IPS-18a (cell line): ENCODE measurements at regions not wholly inside any gene's neighbourhood (a gene's known extent, or its start where the extent isn't known, plus 50 kb on each side); places are given as distances from the start of the nearest gene placed in this dataset.

Experiments
- H3K27ac ChIP-seq: one replicate; pipeline ENCODE4 v1.5.1; 2013; ENCODE audit warnings: low read length
- H3K27me3 ChIP-seq: one replicate; pipeline ENCODE4 v1.6.1; 2013; ENCODE audit warnings: mild to moderate bottlenecking, low read length; ENCODE audit not compliant: control insufficient read depth, insufficient read depth
- H3K36me3 ChIP-seq: one replicate; pipeline ENCODE4 v1.6.1; 2013; ENCODE audit warnings: low read depth, low read length; ENCODE audit not compliant: control insufficient read depth
- H3K4me1 ChIP-seq: one replicate; pipeline ENCODE4 v1.6.1; 2013; ENCODE audit warnings: low read depth, low read length; ENCODE audit not compliant: control insufficient read depth
- H3K4me3 ChIP-seq: one replicate; pipeline ENCODE4 v1.5.1; 2013; ENCODE audit warnings: low read length
- H3K9ac ChIP-seq: one replicate; pipeline ENCODE4 v1.6.1; 2013; ENCODE audit warnings: mild to moderate bottlenecking, low read length, moderate library complexity
- H3K9me3 ChIP-seq: one replicate; pipeline ENCODE4 v1.6.1; 2013; ENCODE audit warnings: low read depth, low read length; ENCODE audit not compliant: control insufficient read depth

DNA sequence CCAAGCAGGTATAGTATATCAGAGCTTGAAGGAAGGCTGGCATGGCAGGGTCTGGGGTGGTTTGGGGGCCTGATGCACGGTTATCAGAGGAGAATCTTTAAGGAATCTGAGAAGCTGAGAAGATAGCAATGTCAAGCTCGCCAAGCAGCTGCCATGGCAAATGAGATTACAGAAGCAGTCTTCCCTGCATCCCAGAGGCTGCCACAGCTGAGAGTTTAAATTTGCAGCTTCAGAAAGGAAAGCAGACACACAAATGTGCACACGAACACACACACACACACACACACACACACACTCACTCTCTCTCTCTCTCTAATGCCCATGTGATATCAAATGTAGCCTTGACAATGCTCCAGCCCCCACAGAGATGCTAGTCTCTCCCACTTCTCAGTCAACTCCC, 79.0 kb upstream of the TNC start:
- Histone ChIP-seq H3K9ac (no peak overlapping the region), H3K36me3 (no peaks in the 10 kb centered on the region), H3K9me3 (no peaks in the 10 kb centered on the region), H3K4me1 (peaks cover 11% of the 10 kb centered on the region), H3K27ac (no peak overlapping the region), H3K4me3 (no peak overlapping the region), H3K27me3 (no peaks in the 10 kb centered on the region)

DNA sequence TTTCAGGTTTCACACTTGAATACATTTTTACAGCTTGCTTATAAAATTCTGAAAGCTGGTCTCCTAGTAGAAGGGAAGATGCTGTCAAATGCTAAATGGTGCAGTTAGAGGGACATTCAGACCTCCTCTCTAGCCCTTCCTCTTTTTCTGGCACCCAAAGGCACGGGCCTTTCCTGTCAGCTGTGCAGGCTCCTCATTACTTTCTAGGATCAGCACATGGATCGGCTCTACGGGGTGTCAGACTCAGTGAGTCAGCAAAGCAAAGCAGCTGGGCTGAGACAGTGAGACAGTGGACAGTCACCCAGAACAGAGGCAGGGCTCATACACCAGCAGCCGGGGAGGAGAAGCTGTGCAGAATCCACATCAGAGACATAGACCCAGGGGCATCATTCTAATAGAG, 80.0 kb upstream of the TNC start:
- H3K36me3 ChIP-seq, result no peaks in the 10 kb centered on the region
- no peaks in the 10 kb centered on the region for H3K27me3 ChIP-seq
- H3K9me3 ChIP-seq, result no peaks in the 10 kb centered on the region
- no peak overlapping the region for H3K27ac ChIP-seq
- H3K4me3 ChIP-seq, result no peak overlapping the region
- H3K4me1 ChIP-seq, result peaks cover 9% of the 10 kb centered on the region
- H3K9ac ChIP-seq, result no peak overlapping the region

DNA sequence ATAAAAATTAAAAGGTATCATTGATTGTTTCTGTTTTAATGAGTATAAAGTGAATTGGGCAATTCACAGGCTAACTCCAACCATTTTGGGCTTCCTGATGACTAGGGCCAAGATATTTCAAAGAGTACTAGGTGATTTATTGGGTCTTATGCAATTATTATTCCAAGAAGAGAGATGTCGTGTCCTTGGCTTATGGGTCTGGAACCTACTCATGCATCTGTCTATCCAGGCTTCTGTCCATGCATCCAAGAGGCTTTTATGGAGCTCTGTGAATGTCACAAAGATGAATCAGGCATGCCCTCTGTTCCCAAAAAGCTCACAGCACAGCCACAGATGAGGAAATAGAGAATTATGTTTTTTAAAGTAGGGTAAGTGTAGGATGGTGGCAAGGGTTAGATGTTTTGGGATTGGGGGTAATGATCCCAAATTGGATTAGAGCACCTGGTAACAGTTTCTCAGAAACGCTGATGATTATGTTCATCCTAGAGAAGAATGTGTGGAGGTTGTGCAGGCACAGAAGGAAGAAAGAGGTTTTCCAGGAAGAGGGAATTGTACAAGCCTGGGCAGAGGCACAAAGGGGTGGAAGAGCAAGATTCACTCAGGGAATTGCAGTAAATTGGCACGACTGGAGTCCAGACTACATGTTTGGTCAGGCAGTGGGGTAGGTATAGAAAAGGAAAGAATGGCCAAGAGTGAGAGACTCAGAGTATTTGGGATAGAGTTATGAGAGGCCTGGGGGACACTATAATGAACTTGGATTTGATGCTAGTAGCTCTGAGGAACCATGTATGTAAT, 83.0 kb upstream of the TNC start:
- Histone ChIP-seq H3K36me3 (no peaks in the 10 kb centered on the region), H3K9ac (no peak overlapping the region), H3K4me1 (no peaks in the 10 kb centered on the region), H3K27me3 (no peaks in the 10 kb centered on the region), H3K27ac (no peak overlapping the region), H3K9me3 (no peaks in the 10 kb centered on the region), H3K4me3 (no peak overlapping the region)

DNA sequence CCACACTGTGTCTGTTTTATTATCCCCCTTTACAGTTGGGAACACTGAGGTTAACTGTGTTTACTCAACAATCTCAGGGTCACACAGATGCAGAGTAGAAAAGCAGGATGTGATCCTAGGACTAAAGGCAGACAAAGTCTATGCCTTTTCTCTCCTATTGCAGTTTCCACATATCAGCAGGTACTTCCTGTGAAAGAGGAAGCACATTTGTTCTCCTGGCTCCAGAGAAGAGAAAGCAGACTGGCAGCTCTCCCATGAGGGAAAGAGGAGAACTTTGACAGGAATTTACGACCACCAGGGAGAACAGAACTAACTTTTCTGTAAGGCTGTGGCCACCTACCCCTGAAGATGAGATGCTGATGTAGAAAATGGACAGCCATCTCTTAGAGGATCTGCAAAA, 84.2 kb upstream of the TNC start:
- Histone ChIP-seq H3K4me3 (no peak overlapping the region), H3K9me3 (no peaks in the 10 kb centered on the region), H3K36me3 (no peaks in the 10 kb centered on the region), H3K27ac (no peak overlapping the region), H3K27me3 (no peaks in the 10 kb centered on the region), H3K9ac (no peak overlapping the region), H3K4me1 (no peaks in the 10 kb centered on the region)

DNA sequence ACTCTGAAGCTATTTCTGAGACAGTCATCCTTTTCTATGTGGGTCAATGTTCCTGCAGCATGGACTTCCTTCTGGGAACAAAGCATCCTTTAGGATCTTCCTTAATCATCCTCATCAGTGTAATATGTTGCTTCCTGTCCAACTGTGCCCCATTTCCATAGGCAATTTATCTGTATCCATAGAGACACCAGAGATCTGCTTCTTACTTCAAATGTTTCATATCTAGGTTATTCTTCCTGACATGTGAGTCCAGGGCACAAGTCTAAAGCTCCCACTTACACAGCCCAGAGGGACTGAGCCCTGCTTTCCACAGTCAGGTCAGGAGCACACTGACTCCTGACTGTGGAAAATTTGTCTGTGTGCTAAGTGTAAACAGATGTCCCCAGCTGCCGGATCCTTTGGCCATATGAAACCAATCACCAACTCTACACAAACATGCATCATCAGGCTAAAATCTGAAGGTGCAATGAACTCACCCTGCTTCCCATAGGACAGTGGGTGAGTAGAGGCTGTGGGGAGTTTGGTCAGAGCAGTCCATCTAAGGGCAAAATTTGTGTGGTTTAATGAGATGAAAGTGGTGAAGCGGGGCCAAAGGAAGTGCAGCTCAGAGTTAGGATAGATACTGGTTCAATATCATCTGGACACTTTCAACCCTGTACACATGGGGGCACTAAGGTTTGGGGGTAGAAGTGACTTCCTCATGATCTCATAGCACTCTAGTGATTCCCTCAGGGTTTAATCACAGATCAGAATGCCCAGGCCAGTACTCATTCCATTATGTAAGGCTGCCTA, 85.2 kb upstream of the TNC start:
- H3K4me1 ChIP-seq, result no peaks in the 10 kb centered on the region
- no peaks in the 10 kb centered on the region for H3K36me3 ChIP-seq
- H3K27ac ChIP-seq, result no peak overlapping the region
- no peak overlapping the region for H3K9ac ChIP-seq
- no peak overlapping the region for H3K4me3 ChIP-seq
- H3K27me3 ChIP-seq, result no peaks in the 10 kb centered on the region
- no peaks in the 10 kb centered on the region for H3K9me3 ChIP-seq

DNA sequence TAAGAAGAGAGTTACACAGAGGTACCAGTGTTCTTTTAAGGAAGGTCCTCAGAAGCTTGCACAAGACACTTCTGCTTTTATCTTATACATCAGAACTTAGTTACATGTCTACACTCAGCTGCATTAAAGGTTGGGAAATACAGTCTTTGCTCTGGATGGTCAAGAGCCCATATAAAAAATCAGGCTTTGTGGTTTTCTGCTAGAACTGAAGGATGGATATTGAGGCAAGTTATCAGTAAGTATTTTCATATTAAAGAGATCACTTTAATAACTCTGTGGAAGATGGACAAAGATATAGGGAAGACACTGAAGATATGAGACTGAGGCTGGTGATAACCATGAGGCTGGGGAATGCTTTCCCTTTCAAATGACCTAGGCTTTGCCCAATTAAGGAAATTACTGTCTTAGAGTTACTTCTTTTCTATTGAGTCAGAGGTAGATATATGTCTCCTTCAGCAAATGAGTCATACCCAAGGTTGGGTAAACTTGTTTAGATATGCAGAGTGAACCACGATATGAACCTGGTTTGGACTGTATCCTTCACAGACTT, 87.0 kb upstream of the TNC start:
- Histone ChIP-seq H3K36me3 (no peaks in the 10 kb centered on the region), H3K4me1 (no peaks in the 10 kb centered on the region), H3K27ac (no peak overlapping the region), H3K27me3 (no peaks in the 10 kb centered on the region), H3K9ac (no peak overlapping the region), H3K9me3 (no peaks in the 10 kb centered on the region), H3K4me3 (no peak overlapping the region)

DNA sequence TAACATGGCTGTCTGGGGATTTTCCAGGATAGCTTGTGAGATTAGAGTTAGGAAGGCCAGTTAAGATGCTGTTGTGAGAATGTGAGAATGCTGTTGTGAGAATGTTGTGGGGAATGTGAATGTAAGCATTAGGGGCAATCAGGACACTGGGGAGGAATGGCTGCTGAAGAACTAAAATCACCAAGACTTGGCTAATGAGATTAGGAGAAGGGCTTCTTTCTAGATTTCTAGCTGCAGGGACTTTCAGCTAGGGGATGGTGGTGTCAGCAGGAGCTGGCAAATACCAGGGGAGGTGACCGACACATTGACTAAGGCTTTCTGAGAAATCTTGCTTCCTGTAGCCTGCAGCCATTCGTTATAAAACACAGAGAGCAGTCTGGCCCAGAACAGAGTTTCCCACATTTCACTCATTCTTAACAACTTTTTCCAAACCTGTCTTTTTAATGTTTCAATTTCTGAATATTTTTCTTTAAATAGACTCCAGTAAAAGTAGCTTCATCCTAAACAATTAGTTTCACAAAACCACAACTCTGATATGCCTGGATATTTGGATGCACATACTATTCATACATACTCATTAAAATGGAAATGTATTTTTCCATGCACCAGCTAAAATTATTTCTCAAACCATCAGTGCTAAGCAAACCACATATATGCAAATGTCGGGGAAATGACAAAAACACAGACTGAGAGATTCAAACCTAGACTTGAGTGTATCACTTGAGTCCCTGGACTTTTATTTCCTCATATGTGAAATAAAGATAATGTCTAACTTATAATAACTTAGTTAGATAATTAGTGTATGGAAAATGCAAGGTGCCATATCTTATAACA, 89.3 kb upstream of the TNC start:
- H3K4me1 ChIP-seq, result no peaks in the 10 kb centered on the region
- H3K9ac ChIP-seq, result no peak overlapping the region
- H3K9me3 ChIP-seq, result no peaks in the 10 kb centered on the region
- no peaks in the 10 kb centered on the region for H3K36me3 ChIP-seq
- H3K27ac ChIP-seq, result no peak overlapping the region
- H3K27me3 ChIP-seq, result no peaks in the 10 kb centered on the region
- no peak overlapping the region for H3K4me3 ChIP-seq

DNA sequence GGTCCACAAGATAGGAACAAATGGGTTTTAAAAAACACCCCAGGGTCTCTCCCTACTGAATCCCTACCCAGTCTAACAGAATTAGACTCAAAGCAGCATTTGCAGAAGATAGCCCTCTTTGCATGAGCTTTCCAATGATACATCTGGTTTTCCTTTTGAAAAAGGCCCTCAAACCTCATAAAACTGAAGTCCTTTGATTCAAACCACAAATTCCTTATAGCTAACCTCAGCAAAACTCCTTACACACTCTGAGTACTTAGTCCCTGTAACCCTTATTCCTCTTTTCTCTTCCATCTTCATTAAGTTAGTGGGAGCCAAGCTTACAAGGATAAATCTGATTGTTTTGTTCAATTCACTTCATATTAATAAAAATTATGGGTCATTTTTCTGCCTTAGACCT, 90.5 kb upstream of the TNC start:
- H3K27ac ChIP-seq, result no peak overlapping the region
- H3K4me3 ChIP-seq, result no peak overlapping the region

DNA sequence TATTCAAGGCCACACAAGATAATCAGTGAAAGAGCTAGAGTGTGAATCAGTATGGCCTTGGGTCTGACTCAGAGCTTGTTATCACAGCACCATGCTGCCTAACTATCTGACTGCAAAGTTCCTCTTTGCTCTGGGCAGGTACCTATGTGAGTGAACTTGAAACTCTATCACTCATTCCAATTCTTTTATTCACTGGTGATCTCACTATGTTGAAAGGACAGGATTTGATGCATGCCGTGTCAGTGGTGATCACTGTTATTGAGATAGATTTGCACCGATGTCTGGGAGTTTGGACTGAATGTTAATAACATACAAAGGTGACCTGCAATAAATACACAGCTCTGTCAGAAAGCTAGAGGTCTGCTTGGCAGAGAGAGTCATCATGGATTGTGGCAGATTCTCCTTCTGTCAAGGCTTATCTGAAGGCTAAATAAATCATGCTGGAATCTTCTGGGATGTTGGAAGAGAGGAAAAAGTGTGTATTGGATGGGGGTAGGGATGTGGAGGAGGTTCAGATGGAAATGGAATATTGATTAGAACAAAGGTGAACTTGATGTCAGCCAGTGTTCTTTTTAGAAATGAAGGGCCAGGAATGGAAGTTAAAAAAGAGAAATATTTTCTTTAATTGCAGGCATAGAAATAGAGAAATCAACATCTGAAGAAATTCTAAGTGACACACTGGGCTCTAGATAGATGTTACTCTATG, 91.8 kb upstream of the TNC start:
- no peaks in the 10 kb centered on the region for H3K4me1 ChIP-seq
- H3K9me3 ChIP-seq, result no peaks in the 10 kb centered on the region
- no peaks in the 10 kb centered on the region for H3K27me3 ChIP-seq
- no peak overlapping the region for H3K27ac ChIP-seq
- no peak overlapping the region for H3K9ac ChIP-seq
- H3K36me3 ChIP-seq, result no peaks in the 10 kb centered on the region
- no peak overlapping the region for H3K4me3 ChIP-seq

More for the DNA sequence above, 90.5 kb upstream of the TNC start:
- no peak overlapping the region for H3K9ac ChIP-seq
- no peaks in the 10 kb centered on the region for H3K9me3 ChIP-seq
- H3K36me3 ChIP-seq, result no peaks in the 10 kb centered on the region
- no peaks in the 10 kb centered on the region for H3K27me3 ChIP-seq
- H3K4me1 ChIP-seq, result no peaks in the 10 kb centered on the region

DNA sequence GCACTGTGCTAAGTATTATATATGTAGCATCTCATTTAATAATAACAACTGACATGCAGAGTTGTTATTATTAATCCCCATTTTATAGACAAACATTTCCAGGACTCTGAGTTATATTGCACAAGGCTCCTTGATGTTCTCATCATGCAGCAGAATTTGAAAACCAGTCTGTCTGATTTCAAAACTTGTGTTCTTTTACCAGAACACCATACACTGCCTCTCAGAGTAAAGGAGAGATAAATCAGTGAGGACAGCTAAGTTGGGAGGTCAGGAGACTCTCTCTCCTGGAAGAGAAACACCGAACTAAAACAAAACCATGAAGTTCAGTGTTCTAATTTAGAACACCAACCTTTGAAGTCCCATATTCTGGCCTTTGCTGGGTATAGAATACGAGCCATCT, 92.7 kb upstream of the TNC start:
- no peaks in the 10 kb centered on the region for H3K4me1 ChIP-seq
- H3K9ac ChIP-seq, result no peak overlapping the region
- no peaks in the 10 kb centered on the region for H3K9me3 ChIP-seq
- no peaks in the 10 kb centered on the region for H3K27me3 ChIP-seq
- no peaks in the 10 kb centered on the region for H3K36me3 ChIP-seq
- H3K4me3 ChIP-seq, result no peak overlapping the region
- no peak overlapping the region for H3K27ac ChIP-seq
